WTC11 (cell line): ENCODE measurements at regions not wholly inside any gene's neighbourhood (a gene's known extent, or its start where the extent isn't known, plus 50 kb on each side); places are given as distances from the start of the nearest gene placed in this dataset.

Experiments used
- ATF1 ChIP-seq: sonication (generic); formaldehyde crosslinking; IDR thresholded peaks from 2 replicates; pipeline ENCODE4 v1.8.1; 2023; ENCODE audit warnings: mild to moderate bottlenecking, moderate library complexity, missing genetic modification reagents
- CBFB ChIP-seq: sonication (generic); formaldehyde crosslinking; IDR thresholded peaks from 2 replicates; pipeline ENCODE4 v1.8.1; 2022; ENCODE audit warnings: mild to moderate bottlenecking, low read depth, missing genetic modification reagents
- ZBTB21 ChIP-seq: sonication (generic); formaldehyde crosslinking; IDR thresholded peaks from 2 replicates; pipeline ENCODE4 v1.8.1; 2023; ENCODE audit warnings: mild to moderate bottlenecking, missing genetic modification reagents, borderline replicate concordance
- TF ChIP-seq, protein P1 (sequence below): fragments of 200-600 bp; IDR thresholded peaks from 2 replicates; pipeline ENCODE4 v1.8.0; 2022; ENCODE audit warnings: antibody characterized with exemption
- TF ChIP-seq, protein P2 (sequence below): sonication (generic); formaldehyde crosslinking; IDR thresholded peaks from 2 replicates; pipeline ENCODE4 v1.8.0; 2023; ENCODE audit warnings: missing genetic modification reagents
- TF ChIP-seq, protein P3 (sequence below): sonication (generic); formaldehyde crosslinking; IDR thresholded peaks from 2 replicates; pipeline ENCODE4 v1.8.0; 2022; ENCODE audit warnings: missing genetic modification reagents
- TF ChIP-seq, protein P4 (sequence below): sonication (generic); formaldehyde crosslinking; IDR thresholded peaks from 2 replicates; pipeline ENCODE4 v1.8.1; 2022; ENCODE audit warnings: mild to moderate bottlenecking, moderate library complexity, missing genetic modification reagents
- TF ChIP-seq, protein P5 (sequence below): sonication (generic); formaldehyde crosslinking; IDR thresholded peaks from 2 replicates; pipeline ENCODE4 v1.8.1; 2023; ENCODE audit warnings: mild to moderate bottlenecking, missing genetic modification reagents, moderate library complexity

DNA sequence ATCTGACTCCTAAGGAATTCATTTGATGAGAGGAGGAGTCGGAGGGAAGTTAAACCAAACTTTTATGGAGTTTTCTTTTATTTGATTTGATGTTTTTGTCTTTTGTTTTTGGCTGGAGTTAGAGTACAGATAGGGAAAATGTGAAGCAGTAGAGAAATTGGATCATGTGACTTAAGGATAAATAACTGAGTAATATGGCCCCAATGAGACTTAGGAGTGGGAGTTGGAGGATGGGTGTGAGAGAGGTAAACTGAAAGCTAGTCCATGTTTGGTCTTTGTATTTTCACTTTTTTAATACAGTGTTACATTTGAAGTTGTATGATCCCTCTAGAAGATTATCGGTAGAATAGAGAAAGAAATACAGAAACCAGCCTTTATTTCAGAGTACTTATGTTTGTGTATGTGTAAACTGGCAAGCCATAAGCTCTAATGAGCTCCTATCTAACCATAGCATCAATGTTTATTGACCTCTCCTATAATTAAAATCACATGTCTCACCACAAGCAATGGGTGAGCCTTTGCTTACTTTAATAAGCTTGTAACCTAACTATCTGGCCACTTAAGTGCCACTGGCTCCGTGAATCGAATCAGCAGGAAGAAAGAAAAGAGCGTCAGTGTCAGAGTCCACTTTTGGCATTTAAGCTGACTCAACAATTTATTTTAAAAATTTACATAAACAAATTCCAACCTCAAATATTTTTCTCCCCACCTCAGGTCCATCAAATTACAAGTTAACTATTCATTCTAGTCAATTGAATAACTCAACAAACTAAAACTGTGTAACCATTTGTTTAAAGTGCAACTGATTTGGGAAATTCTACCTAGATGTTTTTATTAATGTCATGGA lies 113.8 kb downstream of the EPDR1 start:
- TF ChIP-seq, protein P1, sequence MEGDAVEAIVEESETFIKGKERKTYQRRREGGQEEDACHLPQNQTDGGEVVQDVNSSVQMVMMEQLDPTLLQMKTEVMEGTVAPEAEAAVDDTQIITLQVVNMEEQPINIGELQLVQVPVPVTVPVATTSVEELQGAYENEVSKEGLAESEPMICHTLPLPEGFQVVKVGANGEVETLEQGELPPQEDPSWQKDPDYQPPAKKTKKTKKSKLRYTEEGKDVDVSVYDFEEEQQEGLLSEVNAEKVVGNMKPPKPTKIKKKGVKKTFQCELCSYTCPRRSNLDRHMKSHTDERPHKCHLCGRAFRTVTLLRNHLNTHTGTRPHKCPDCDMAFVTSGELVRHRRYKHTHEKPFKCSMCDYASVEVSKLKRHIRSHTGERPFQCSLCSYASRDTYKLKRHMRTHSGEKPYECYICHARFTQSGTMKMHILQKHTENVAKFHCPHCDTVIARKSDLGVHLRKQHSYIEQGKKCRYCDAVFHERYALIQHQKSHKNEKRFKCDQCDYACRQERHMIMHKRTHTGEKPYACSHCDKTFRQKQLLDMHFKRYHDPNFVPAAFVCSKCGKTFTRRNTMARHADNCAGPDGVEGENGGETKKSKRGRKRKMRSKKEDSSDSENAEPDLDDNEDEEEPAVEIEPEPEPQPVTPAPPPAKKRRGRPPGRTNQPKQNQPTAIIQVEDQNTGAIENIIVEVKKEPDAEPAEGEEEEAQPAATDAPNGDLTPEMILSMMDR: no peak
- TF ChIP-seq ZBTB21 (CRISPR knock-in tag): no peak
- TF ChIP-seq, protein P2, sequence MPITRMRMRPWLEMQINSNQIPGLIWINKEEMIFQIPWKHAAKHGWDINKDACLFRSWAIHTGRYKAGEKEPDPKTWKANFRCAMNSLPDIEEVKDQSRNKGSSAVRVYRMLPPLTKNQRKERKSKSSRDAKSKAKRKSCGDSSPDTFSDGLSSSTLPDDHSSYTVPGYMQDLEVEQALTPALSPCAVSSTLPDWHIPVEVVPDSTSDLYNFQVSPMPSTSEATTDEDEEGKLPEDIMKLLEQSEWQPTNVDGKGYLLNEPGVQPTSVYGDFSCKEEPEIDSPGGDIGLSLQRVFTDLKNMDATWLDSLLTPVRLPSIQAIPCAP (CRISPR knock-in tag): no peak
- TF ChIP-seq, protein P3, sequence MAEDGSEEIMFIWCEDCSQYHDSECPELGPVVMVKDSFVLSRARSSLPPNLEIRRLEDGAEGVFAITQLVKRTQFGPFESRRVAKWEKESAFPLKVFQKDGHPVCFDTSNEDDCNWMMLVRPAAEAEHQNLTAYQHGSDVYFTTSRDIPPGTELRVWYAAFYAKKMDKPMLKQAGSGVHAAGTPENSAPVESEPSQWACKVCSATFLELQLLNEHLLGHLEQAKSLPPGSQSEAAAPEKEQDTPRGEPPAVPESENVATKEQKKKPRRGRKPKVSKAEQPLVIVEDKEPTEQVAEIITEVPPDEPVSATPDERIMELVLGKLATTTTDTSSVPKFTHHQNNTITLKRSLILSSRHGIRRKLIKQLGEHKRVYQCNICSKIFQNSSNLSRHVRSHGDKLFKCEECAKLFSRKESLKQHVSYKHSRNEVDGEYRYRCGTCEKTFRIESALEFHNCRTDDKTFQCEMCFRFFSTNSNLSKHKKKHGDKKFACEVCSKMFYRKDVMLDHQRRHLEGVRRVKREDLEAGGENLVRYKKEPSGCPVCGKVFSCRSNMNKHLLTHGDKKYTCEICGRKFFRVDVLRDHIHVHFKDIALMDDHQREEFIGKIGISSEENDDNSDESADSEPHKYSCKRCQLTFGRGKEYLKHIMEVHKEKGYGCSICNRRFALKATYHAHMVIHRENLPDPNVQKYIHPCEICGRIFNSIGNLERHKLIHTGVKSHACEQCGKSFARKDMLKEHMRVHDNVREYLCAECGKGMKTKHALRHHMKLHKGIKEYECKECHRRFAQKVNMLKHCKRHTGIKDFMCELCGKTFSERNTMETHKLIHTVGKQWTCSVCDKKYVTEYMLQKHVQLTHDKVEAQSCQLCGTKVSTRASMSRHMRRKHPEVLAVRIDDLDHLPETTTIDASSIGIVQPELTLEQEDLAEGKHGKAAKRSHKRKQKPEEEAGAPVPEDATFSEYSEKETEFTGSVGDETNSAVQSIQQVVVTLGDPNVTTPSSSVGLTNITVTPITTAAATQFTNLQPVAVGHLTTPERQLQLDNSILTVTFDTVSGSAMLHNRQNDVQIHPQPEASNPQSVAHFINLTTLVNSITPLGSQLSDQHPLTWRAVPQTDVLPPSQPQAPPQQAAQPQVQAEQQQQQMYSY (CRISPR knock-in tag): no peak
- TF ChIP-seq ATF1 (CRISPR knock-in tag): no peak
- TF ChIP-seq, protein P4, sequence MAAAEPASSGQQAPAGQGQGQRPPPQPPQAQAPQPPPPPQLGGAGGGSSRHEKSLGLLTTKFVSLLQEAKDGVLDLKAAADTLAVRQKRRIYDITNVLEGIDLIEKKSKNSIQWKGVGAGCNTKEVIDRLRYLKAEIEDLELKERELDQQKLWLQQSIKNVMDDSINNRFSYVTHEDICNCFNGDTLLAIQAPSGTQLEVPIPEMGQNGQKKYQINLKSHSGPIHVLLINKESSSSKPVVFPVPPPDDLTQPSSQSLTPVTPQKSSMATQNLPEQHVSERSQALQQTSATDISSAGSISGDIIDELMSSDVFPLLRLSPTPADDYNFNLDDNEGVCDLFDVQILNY: no peak
- no peak for TF ChIP-seq CBFB
- TF ChIP-seq, protein P5, sequence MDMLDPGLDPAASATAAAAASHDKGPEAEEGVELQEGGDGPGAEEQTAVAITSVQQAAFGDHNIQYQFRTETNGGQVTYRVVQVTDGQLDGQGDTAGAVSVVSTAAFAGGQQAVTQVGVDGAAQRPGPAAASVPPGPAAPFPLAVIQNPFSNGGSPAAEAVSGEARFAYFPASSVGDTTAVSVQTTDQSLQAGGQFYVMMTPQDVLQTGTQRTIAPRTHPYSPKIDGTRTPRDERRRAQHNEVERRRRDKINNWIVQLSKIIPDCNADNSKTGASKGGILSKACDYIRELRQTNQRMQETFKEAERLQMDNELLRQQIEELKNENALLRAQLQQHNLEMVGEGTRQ (CRISPR knock-in tag): no peak
